Vagina (tissue), 2 donors: ENCODE measurements at regions not wholly inside any gene's neighbourhood (a gene's known extent, or its start where the extent isn't known, plus 50 kb on each side); places are given as distances from the start of the nearest gene placed in this dataset.

Source experiments
- CTCF ChIP-seq, 3 experiments: fragments of 450-650 bp in 2 of 3; fragments of 200-600 bp in 1 of 3; sonication (generic) in 1 of 3; IDR thresholded peaks; one replicate each; pipeline ENCODE4 v1.5.1; 2017 to 2019; ENCODE audit warnings: antibody characterized with exemption in 3 of 3, mild to moderate bottlenecking in 2 of 3, moderate library complexity in 2 of 3
- POLR2A ChIP-seq, 2 donors: fragments of 450-650 bp; IDR thresholded peaks; one replicate each; pipeline ENCODE4 v1.6.1; 2017; ENCODE audit warnings: antibody characterized with exemption in 2 of 2, mild to moderate bottlenecking in 2 of 2, moderate library complexity in 2 of 2

GRCh38 chr1:60657926-60658325, 424.4 kb upstream of the NFIA start:
- TF ChIP-seq POLR2A (IDR thresholded peaks at IDR 0.05), result no peak
- no peak for TF ChIP-seq CTCF (IDR thresholded peaks at IDR 0.05)
